ENCODE measurements at regions not wholly inside any gene's neighbourhood (a gene's known extent, or its start where the extent isn't known, plus 50 kb on each side); places are given as distances from the start of the nearest gene placed in this dataset.

DNA sequence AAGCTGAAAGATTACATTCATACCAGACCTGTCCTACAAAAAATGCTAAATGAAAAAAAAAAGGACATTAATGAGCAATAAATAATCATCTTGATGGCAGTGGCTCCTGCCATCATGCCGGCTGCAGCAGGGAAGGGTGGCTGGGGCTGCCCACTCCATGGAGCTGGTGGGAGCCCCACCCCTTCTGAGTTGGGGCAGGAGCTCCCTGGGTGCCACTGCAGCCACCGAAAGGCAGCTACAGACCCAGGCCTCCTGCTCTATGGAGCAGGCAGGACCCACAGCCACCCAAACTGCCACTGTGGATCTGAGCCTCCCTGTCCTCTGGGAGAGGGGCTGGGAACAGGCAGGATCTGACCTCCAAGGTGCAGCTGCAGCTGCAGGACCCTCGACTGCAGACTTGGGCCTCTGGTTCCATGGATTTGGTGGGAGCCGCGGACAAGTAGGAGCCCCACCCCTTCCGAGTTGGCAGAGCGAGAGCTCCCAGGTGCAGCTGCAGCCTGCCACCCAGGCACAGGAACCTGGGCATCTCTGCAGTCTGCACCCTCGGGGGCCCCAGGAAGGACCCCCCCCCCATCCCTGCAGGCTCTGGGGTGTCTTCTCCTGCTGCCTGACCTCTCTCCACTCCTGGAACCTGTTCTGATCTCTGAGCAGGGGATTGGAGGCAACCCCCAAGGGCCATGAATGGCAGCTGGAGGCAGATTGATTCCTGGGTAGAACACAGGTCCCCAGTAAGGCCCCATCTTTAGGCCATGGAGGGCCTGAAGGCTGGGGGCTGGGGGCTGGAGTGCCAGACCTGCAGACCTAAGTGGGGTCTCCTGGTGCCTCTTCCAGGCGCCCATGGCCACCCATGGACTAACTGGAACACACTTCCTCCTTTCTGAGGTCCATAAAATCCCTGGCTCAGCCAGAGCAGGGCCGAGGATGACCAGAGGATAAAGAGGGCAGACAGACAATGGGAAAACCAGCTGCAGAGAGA lies 70.4 kb upstream of the TTC14 start:
- RAD21 ChIA-PET (ENCODE audit: unreplicated experiment): no interaction called here
- intact Hi-C loops (cut with micrococcal nuclease; ENCODE audit: unreplicated experiment): no loop called here
- BruUV-seq (replicated peaks): no TSS peak

GRCh38 chr3:180534828-180535227 lies 67.1 kb upstream of the TTC14 start:
- no peaks in the 10 kb centered on the region for H3K9me3 ChIP-seq (replicated peaks; ENCODE audit: control insufficient read depth, insufficient read depth, low read length)
- H4K20me1 ChIP-seq (ENCODE audit: control insufficient read depth, insufficient read depth): no peaks in the 10 kb centered on the region
- H3K79me2 ChIP-seq (ENCODE audit: control insufficient read depth, insufficient read depth, low read length): no peaks in the 10 kb centered on the region
- in situ Hi-C loops (cut with MboI): no loop called here
- no peak overlapping the region for H3K4me3 ChIP-seq
- intact Hi-C loops (cut with micrococcal nuclease; ENCODE audit: unreplicated experiment): no loop called here
- WGBS (ENCODE audit: insufficient coverage, insufficient replicate concordance, low lambda C conversion rate, missing lambda C conversion rate): 0% methylated on average over 2 of the region's 2 CpGs
- no peak overlapping the region for H3K4me2 ChIP-seq (ENCODE audit: control insufficient read depth, insufficient read depth)
- no peak overlapping the region for H3K27ac ChIP-seq (ENCODE audit: control insufficient read depth, insufficient read depth)
- ChIA-PET CTCF (no interaction called here), SMC1A (ENCODE audit: uncharacterized antibody, unreplicated experiment) (interaction anchor here (0.6 kb wide), 1 partner anchor 22 kb away, joined by 3 read pairs; no protein-coding TSS in a partner anchor), RAD21 (ENCODE audit: unreplicated experiment) (no interaction called here), POLR2A (no interaction called here)
- H3K9ac ChIP-seq (ENCODE audit: control insufficient read depth, insufficient read depth, low read length): no peak overlapping the region
- DNase-seq (ENCODE audit: low read depth, low spot score) (no peak), ATAC-seq (no peak), FAIRE-seq (no peak)
- H3K4me1 ChIP-seq (ENCODE audit: control insufficient read depth, insufficient read depth, low read length): no peaks in the 10 kb centered on the region
- no peak overlapping the region for H2AFZ ChIP-seq (ENCODE audit: control insufficient read depth, low read depth, low read length)
- H3K36me3 ChIP-seq (ENCODE audit: control insufficient read depth in 2 of 2, insufficient read depth in 2 of 2, low read length in 1 of 2): no peaks in the 10 kb centered on the region
- H3K27me3 ChIP-seq (replicated peaks in 1 of 2; ENCODE audit: control insufficient read depth in 2 of 2, insufficient read depth in 2 of 2, low read length in 1 of 2): no peaks in the 10 kb centered on the region
- no TSS peak for BruUV-seq (replicated peaks)
- TF ChIP-seq ZNF592 (IDR thresholded peaks at IDR 0.05) (no peak), MEF2A (IDR thresholded peaks at IDR 0.05; ENCODE audit: insufficient read depth, low read depth, low read length) (no peak), RCOR1 (conservative IDR thresholded peaks at IDR 0.05; ENCODE audit: low read depth, low read length) (no peak), RELA (IDR thresholded peaks at IDR 0.05; ENCODE audit: borderline replicate concordance, partially characterized antibody) (no peak), NR2C2 (IDR thresholded peaks at IDR 0.05; ENCODE audit: borderline replicate concordance, control insufficient read depth, insufficient read length, low read depth) (no peak), EED (IDR thresholded peaks at IDR 0.05; ENCODE audit: low read depth) (no peak), SRF (IDR thresholded peaks at IDR 0.05; ENCODE audit: low read depth in 2 of 2, low read length in 2 of 2) (no peak), POLR2AphosphoS5 (IDR thresholded peaks at IDR 0.05; ENCODE audit: low read length) (no peak), NRF1 (conservative IDR thresholded peaks at IDR 0.05; ENCODE audit: low read depth, low read length) (no peak), NFYA (IDR thresholded peaks at IDR 0.05; ENCODE audit: borderline replicate concordance, low read depth, low read length) (no peak), CHD1 (IDR thresholded peaks at IDR 0.05; ENCODE audit: low read depth, low read length) (no peak), SPI1 (IDR thresholded peaks at IDR 0.05; ENCODE audit: borderline replicate concordance, insufficient read depth, low read depth, low read length) (no peak)

More for the DNA sequence above, 70.4 kb upstream of the TTC14 start:
- ChIA-PET CTCF (no interaction called here), POLR2A (no interaction called here), SMC1A (ENCODE audit: uncharacterized antibody, unreplicated experiment) (interaction anchor here (0.6 kb wide), 1 partner anchor 23 kb away, joined by 3 read pairs; no protein-coding TSS in a partner anchor)
- Histone ChIP-seq H3K36me3 (ENCODE audit: control insufficient read depth in 2 of 2, insufficient read depth in 2 of 2, low read length in 1 of 2) (no peaks in the 10 kb centered on the region), H4K20me1 (ENCODE audit: control insufficient read depth, insufficient read depth) (no peaks in the 10 kb centered on the region), H2AFZ (ENCODE audit: control insufficient read depth, low read depth, low read length) (no peak overlapping the region), H3K4me3 (no peak overlapping the region), H3K27me3 (replicated peaks in 1 of 2; ENCODE audit: control insufficient read depth in 2 of 2, insufficient read depth in 2 of 2, low read length in 1 of 2) (no peaks in the 10 kb centered on the region), H3K27ac (ENCODE audit: control insufficient read depth, insufficient read depth) (no peak overlapping the region), H3K4me1 (ENCODE audit: control insufficient read depth, insufficient read depth, low read length) (no peaks in the 10 kb centered on the region), H3K9ac (ENCODE audit: control insufficient read depth, insufficient read depth, low read length) (no peak overlapping the region), H3K79me2 (ENCODE audit: control insufficient read depth, insufficient read depth, low read length) (no peaks in the 10 kb centered on the region), H3K9me3 (replicated peaks; ENCODE audit: control insufficient read depth, insufficient read depth, low read length) (no peaks in the 10 kb centered on the region), H3K4me2 (ENCODE audit: control insufficient read depth, insufficient read depth) (no peak overlapping the region)
- no peak for FAIRE-seq
- 39% methylated on average over 10 of the region's 10 CpGs for WGBS (ENCODE audit: insufficient coverage, insufficient replicate concordance, low lambda C conversion rate, missing lambda C conversion rate)
- DNase-seq (ENCODE audit: low read depth, low spot score): no peak
- in situ Hi-C loops (cut with MboI): no loop called here
- no peak for ATAC-seq
- TF ChIP-seq KDM1A (IDR thresholded peaks at IDR 0.05; ENCODE audit: borderline replicate concordance): no peak

Measured in GM12878 (cell line).